SK-N-SH (cell line): ENCODE measurements at regions not wholly inside any gene's neighbourhood (a gene's known extent, or its start where the extent isn't known, plus 50 kb on each side); places are given as distances from the start of the nearest gene placed in this dataset.

ENCODE experiments used
- EP300 ChIP-seq, 2 experiments: IDR thresholded peaks; 2 replicates each; pipeline versions ENCODE4 v1.4.0 to v1.6.1; 2012; ENCODE audit warnings: borderline replicate concordance in 1 of 2, low read depth in 1 of 2, low read length in 1 of 2
- FOSL2 ChIP-seq: IDR thresholded peaks from 2 replicates; pipeline ENCODE4 v1.4.0; 2012; ENCODE audit warnings: low read depth, mild to moderate bottlenecking, moderate library complexity, borderline replicate concordance
- JUND ChIP-seq: IDR thresholded peaks from 2 replicates; pipeline ENCODE4 v1.4.0; 2012
- MXI1 ChIP-seq: IDR thresholded peaks from 2 replicates; pipeline ENCODE4 v1.6.1; 2012; ENCODE audit warnings: mild to moderate bottlenecking, low read depth, low read length, improper control_type of control experiment
- NFIC ChIP-seq: IDR thresholded peaks from 2 replicates; pipeline ENCODE4 v1.4.0; 2012; ENCODE audit warnings: borderline replicate concordance
- RFX5 ChIP-seq: IDR thresholded peaks from 2 replicates; pipeline ENCODE4 v1.6.1; 2012; ENCODE audit warnings: mild to moderate bottlenecking, improper control_type of control experiment, low read length
- TAF1 ChIP-seq: IDR thresholded peaks from 2 replicates; pipeline ENCODE4 v1.6.1; 2012; ENCODE audit warnings: low read depth, mild to moderate bottlenecking, low read length, moderate library complexity, borderline replicate concordance
- TCF12 ChIP-seq: IDR thresholded peaks from 2 replicates; pipeline ENCODE4 v1.4.0; 2012
- TEAD4 ChIP-seq: IDR thresholded peaks from 2 replicates; pipeline ENCODE4 v1.4.0; 2012; ENCODE audit warnings: mild to moderate bottlenecking, borderline replicate concordance; ENCODE audit not compliant: insufficient read depth
- TF ChIP-seq, protein P1 (sequence below): fragments of 200-600 bp; sonication (generic); IDR thresholded peaks from 2 replicates; pipeline ENCODE4 v1.6.1; 2017; ENCODE audit warnings: antibody characterized with exemption, mild to moderate bottlenecking, moderate library complexity
- TF ChIP-seq, protein P2 (sequence below): IDR thresholded peaks from 2 replicates; pipeline ENCODE4 v1.4.0; 2012; ENCODE audit warnings: low read depth, borderline replicate concordance

DNA sequence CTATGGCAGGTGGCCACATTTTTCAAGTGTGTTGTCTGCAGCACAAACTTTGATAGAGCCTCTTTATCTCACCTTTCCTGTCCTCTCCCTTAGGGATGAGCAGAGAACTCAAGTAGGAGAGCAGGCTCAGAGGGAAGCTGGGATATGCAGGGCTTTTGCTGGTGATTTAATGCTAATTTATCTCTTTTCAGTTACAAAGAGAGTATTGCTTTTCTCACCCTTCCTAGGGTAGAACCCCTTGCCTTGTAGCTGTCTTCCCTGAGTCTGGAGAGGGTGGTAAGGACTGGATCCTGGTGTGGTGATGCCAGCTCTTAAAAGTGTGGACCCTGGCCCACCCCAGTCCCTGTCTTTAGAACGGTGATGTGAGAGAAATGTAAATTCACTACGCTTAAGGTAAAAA is 1061.4 kb downstream of the TYW1 start:
- no peak for TF ChIP-seq TEAD4
- TF ChIP-seq, protein P1, sequence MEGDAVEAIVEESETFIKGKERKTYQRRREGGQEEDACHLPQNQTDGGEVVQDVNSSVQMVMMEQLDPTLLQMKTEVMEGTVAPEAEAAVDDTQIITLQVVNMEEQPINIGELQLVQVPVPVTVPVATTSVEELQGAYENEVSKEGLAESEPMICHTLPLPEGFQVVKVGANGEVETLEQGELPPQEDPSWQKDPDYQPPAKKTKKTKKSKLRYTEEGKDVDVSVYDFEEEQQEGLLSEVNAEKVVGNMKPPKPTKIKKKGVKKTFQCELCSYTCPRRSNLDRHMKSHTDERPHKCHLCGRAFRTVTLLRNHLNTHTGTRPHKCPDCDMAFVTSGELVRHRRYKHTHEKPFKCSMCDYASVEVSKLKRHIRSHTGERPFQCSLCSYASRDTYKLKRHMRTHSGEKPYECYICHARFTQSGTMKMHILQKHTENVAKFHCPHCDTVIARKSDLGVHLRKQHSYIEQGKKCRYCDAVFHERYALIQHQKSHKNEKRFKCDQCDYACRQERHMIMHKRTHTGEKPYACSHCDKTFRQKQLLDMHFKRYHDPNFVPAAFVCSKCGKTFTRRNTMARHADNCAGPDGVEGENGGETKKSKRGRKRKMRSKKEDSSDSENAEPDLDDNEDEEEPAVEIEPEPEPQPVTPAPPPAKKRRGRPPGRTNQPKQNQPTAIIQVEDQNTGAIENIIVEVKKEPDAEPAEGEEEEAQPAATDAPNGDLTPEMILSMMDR: no peak
- TF ChIP-seq TAF1: no peak
- TF ChIP-seq RFX5: no peak
- TF ChIP-seq FOSL2: no peak
- TF ChIP-seq NFIC: no peak
- TF ChIP-seq TCF12: no peak
- no peak for TF ChIP-seq JUND
- no peak for TF ChIP-seq EP300 (IDR thresholded peaks at IDR 0.05; ENCODE audit: borderline replicate concordance in 1 of 2, low read depth in 1 of 2, low read length in 1 of 2)
- TF ChIP-seq, protein P2, sequence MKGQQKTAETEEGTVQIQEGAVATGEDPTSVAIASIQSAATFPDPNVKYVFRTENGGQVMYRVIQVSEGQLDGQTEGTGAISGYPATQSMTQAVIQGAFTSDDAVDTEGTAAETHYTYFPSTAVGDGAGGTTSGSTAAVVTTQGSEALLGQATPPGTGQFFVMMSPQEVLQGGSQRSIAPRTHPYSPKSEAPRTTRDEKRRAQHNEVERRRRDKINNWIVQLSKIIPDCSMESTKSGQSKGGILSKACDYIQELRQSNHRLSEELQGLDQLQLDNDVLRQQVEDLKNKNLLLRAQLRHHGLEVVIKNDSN: no peak
- TF ChIP-seq MXI1: no peak
